Activated naive CD8-positive, alpha-beta T cell treated with anti-CD3 and anti-CD28 coated beads, Interleukin-2, amount 50 U/mL, for 24 hours (primary cell): ENCODE measurements at regions not wholly inside any gene's neighbourhood (a gene's known extent, or its start where the extent isn't known, plus 50 kb on each side); places are given as distances from the start of the nearest gene placed in this dataset.

Source experiments
- ATAC-seq: fragments of 150-1000 bp; cut with Tn5 transposase; one replicate; pipeline ENCODE4 v1.10.0; 2021
- DNase-seq: peaks from one replicate; pipeline ENCODE4 v3.0.0; 2021
- H3K27ac Mint-ChIP-seq: one replicate; pipeline ENCODE4 v1.8.0; 2021; ENCODE audit warnings: mild to moderate bottlenecking, mixed read lengths
- H3K27me3 Mint-ChIP-seq: one replicate; pipeline ENCODE4 v1.8.0; 2021; ENCODE audit warnings: mixed read lengths
- H3K36me3 Mint-ChIP-seq: one replicate; pipeline ENCODE4 v1.8.0; 2021; ENCODE audit warnings: low read depth, mixed read lengths
- H3K4me1 Mint-ChIP-seq: one replicate; pipeline ENCODE4 v1.8.0; 2021; ENCODE audit warnings: mixed read lengths
- H3K4me3 Mint-ChIP-seq: one replicate; pipeline ENCODE4 v1.8.0; 2021; ENCODE audit warnings: mild to moderate bottlenecking, moderate library complexity, mixed read lengths
- H3K9me3 Mint-ChIP-seq: one replicate; pipeline ENCODE4 v1.8.0; 2021; ENCODE audit warnings: mixed read lengths

DNA sequence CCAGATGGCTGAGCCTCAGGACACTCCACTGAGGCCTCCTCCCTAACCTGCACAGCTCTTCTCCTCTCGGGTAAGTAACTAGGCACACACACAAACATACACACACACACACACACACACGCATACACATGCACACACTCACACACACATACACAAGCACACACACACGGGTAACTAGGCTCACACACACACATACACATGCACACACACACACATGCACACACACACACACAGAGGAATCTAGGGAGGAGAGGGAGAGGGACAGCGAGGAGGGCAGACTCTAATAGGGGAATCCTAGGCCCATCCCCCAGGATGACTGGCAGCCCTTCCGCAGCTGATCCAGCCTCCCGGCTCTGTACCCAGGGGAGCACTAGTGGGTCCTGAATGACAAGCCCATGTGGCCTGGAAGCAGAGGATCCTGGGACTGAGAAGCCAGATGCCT is 177.4 kb upstream of the LINGO1 start:
- H3K9me3 Mint-ChIP-seq = no peaks in the 10 kb centered on the region
- H3K27me3 Mint-ChIP-seq = no peaks in the 10 kb centered on the region
- ATAC-seq (no peak), DNase-seq (no peak)
- H3K27ac Mint-ChIP-seq = no peak overlapping the region
- H3K36me3 Mint-ChIP-seq = no peaks in the 10 kb centered on the region
- no peaks in the 10 kb centered on the region for H3K4me1 Mint-ChIP-seq
- H3K4me3 Mint-ChIP-seq = no peak overlapping the region

DNA sequence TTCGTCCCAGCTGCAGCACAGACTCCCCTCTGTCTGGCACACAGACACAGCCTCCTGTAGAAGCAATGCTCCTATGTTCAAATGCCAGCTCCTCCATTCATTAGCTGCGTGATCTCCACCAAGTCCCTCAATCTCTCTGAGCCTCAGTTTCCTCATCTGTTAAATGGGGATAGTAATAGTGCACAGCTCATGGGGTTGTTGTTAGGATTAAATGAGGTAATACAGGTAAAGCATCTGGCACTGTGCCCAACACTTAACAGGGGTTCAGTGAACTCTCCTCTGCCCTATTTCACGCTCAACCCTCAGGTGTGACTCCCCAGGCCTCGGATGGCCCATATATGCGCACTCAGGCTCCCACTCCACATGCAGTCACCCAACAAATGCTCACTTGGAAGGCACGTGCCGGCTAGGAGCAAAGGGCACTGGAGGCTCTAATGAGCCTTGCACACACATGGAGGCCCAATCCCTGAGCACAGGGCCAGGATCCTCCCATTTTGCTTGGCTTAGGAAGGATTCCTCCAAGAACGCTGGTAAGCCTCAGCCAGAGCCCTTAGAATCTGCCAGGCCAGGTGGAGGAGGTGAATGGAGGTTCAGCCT is 176.0 kb upstream of the LINGO1 start:
- Mint-ChIP-seq H3K4me3 (no peak overlapping the region), H3K4me1 (no peaks in the 10 kb centered on the region), H3K9me3 (no peaks in the 10 kb centered on the region), H3K36me3 (no peaks in the 10 kb centered on the region), H3K27ac (no peak overlapping the region), H3K27me3 (no peaks in the 10 kb centered on the region)
- no peak for DNase-seq
- ATAC-seq = no peak

DNA sequence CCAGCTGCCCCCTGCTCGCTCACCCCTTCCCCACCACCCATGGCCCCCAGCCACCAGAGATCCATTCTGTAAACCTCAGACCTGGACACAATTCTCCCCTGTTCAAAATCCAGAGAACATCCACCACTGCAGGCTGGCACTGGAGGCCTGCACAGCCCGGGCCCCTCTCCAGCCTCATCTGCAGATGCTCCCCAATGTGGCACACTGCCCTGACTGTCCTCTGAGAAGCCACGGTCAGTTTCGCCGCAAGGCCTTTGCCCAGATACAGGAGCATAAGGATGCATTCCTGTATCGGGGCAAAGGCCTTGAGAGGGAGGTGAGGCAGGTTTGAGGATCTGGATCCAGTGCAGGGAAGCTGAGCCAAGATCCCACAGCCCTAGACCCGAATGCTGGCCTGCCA is 175.4 kb upstream of the LINGO1 start:
- no peak overlapping the region for H3K4me3 Mint-ChIP-seq
- H3K36me3 Mint-ChIP-seq = no peaks in the 10 kb centered on the region
- DNase-seq (no peak), ATAC-seq (no peak)
- H3K27me3 Mint-ChIP-seq = no peaks in the 10 kb centered on the region
- no peaks in the 10 kb centered on the region for H3K9me3 Mint-ChIP-seq
- no peaks in the 10 kb centered on the region for H3K4me1 Mint-ChIP-seq
- no peak overlapping the region for H3K27ac Mint-ChIP-seq

DNA sequence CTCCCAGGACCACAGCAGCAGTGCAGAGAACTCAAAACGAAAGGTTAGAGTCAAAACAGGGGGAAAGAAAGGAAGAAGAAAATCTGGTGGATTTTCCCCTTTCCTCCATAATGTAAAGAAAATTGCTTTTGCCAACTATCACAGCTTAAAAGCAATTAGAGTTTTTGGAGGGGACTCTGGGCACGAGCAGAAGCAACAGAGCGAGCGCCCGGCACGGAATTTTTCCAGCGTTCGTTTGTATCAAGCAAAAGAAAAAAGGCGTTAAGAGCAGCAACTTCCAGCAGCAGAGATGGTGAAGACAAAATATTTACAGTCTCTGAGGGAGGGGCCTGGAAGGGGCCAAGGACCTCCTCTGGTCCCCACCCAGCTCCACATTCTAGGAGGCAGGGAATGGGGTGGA is 174.9 kb upstream of the LINGO1 start:
- H3K4me1 Mint-ChIP-seq = no peaks in the 10 kb centered on the region
- H3K36me3 Mint-ChIP-seq = no peaks in the 10 kb centered on the region
- no peaks in the 10 kb centered on the region for H3K9me3 Mint-ChIP-seq
- DNase-seq (no peak), ATAC-seq (no peak)
- H3K4me3 Mint-ChIP-seq = no peak overlapping the region
- no peaks in the 10 kb centered on the region for H3K27me3 Mint-ChIP-seq
- H3K27ac Mint-ChIP-seq = no peak overlapping the region

DNA sequence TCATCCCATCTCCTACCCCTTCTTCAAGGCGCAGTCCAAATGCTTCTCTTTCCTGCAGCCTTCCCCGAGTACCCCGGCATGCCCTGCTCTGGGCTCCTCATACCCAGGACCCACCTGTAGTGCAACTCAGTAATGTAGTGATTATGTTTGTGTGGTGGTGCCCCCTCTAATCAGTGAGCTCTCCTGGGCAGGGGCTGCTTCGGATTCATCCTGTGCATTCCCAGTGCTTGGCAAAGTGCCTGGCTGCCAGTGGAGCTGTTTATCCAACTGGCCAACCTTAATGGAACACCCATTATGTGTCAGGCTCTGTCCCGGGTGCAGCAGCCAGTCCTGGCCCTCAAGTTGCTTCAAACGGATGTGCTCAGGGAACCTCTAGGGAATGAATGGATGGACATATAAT is 174.4 kb upstream of the LINGO1 start:
- no peaks in the 10 kb centered on the region for H3K4me1 Mint-ChIP-seq
- no peak overlapping the region for H3K4me3 Mint-ChIP-seq
- DNase-seq (no peak), ATAC-seq (no peak)
- no peaks in the 10 kb centered on the region for H3K36me3 Mint-ChIP-seq
- H3K9me3 Mint-ChIP-seq = no peaks in the 10 kb centered on the region
- H3K27ac Mint-ChIP-seq = no peak overlapping the region
- no peaks in the 10 kb centered on the region for H3K27me3 Mint-ChIP-seq

DNA sequence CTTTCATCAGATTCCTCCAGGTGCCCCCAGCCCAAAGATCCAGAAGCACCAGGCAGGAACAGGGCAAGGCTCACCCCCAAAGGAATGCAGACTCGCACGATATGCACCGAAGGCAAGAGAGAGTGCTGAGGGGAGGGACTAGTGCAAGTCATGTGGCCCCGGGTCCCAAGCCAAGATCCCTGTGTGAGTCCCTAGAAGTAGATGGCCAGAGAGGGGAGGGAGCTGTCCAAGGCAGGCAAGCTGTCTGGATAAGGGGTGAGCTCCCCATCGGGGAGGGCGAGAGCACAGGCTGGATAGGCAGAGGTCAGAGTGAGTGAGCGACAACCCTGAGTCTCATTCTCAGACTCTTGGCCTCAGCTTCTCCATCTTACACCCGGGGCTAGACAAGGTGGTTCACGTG is 171.5 kb upstream of the LINGO1 start:
- Mint-ChIP-seq H3K4me1 (no peaks in the 10 kb centered on the region), H3K9me3 (no peaks in the 10 kb centered on the region), H3K27me3 (no peaks in the 10 kb centered on the region), H3K27ac (no peak overlapping the region), H3K36me3 (no peaks in the 10 kb centered on the region), H3K4me3 (no peak overlapping the region)
- DNase-seq = no peak
- ATAC-seq = no peak

- no peaks in the 10 kb centered on the region for H3K27me3 Mint-ChIP-seq
- ATAC-seq = no peak
- H3K4me1 Mint-ChIP-seq = no peaks in the 10 kb centered on the region
- no peak overlapping the region for H3K4me3 Mint-ChIP-seq
- no peaks in the 10 kb centered on the region for H3K36me3 Mint-ChIP-seq
- no peak overlapping the region for H3K27ac Mint-ChIP-seq
- no peaks in the 10 kb centered on the region for H3K9me3 Mint-ChIP-seq
- DNase-seq = no peak
These were observed 170.8 kb upstream of the LINGO1 start for GRCh38 chr15:77803487-77803886.

GRCh38 chr15:77800305-77800704 is 167.6 kb upstream of the LINGO1 start:
- no peak for DNase-seq
- H3K36me3 Mint-ChIP-seq = no peaks in the 10 kb centered on the region
- H3K4me1 Mint-ChIP-seq = peaks cover 3% of the 10 kb centered on the region
- H3K9me3 Mint-ChIP-seq = no peaks in the 10 kb centered on the region
- ATAC-seq = no peak
- H3K4me3 Mint-ChIP-seq = no peak overlapping the region
- H3K27me3 Mint-ChIP-seq = no peaks in the 10 kb centered on the region
- H3K27ac Mint-ChIP-seq = no peak overlapping the region

DNA sequence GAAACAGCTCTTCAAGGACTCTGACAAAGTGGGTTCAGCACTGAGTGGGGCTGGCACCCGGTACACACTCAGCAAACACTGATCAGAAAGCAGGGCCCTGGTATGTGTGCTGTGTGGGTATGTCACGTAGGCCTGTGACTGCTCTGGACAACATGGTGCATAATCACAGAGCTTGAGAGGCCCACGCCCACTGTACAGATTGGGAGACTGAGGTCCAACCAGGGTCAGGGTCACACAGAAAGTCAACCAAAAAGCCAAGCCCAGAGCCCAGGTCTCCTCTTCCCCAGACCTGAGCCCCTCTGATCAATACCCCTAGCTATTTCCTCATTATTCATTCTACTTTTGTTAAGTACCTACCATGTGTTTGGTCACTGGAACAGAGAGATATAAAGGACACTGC is 166.1 kb upstream of the LINGO1 start:
- no peaks in the 10 kb centered on the region for H3K36me3 Mint-ChIP-seq
- no peak overlapping the region for H3K4me3 Mint-ChIP-seq
- H3K27me3 Mint-ChIP-seq = no peaks in the 10 kb centered on the region
- peaks cover 3% of the 10 kb centered on the region for H3K4me1 Mint-ChIP-seq
- ATAC-seq = no peak
- no peak overlapping the region for H3K27ac Mint-ChIP-seq
- no peaks in the 10 kb centered on the region for H3K9me3 Mint-ChIP-seq
- DNase-seq = no peak

DNA sequence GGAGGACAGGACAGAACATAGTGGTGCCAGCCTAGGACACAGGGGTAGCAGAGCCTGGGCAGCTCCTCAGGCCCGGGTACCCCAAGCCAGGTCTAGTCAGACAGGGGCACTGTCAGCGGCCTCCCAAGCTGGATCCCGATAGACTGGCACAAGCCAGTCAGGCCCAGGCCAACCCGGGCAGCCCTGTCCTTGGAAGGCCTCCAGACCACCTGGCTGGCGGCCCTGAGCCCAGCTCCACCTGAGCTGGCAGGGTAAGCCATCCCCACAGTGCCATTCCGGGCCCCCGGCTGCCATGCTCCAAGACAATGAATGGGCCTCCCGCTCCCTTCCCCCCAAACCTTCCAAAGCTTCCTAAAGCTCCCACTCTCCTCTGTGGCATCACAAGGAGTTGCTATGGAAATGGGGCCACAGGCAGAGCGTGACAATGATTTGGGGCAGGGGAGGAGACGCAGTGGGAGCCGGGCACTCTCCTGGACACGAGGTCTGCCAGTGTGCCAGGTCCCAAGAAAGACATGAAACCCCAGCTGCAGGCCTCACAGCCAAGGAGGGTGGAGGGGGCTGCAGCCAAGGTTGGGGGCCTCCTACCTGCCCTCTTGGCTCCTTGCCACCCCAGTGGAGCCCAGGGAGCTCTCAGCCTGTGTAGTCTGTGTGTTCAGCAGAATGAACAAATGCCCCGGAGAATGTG is 165.6 kb upstream of the LINGO1 start:
- Mint-ChIP-seq H3K27ac (no peak overlapping the region), H3K9me3 (no peaks in the 10 kb centered on the region), H3K27me3 (no peaks in the 10 kb centered on the region), H3K4me1 (peaks cover 3% of the 10 kb centered on the region), H3K4me3 (no peak overlapping the region), H3K36me3 (no peaks in the 10 kb centered on the region)
- ATAC-seq = no peak
- no peak for DNase-seq

GRCh38 chr15:77797270-77797669 is 164.6 kb upstream of the LINGO1 start:
- peaks cover 3% of the 10 kb centered on the region for H3K4me1 Mint-ChIP-seq
- DNase-seq (no peak), ATAC-seq (no peak)
- H3K27ac Mint-ChIP-seq = no peak overlapping the region
- no peaks in the 10 kb centered on the region for H3K36me3 Mint-ChIP-seq
- no peak overlapping the region for H3K4me3 Mint-ChIP-seq
- H3K9me3 Mint-ChIP-seq = no peaks in the 10 kb centered on the region
- no peaks in the 10 kb centered on the region for H3K27me3 Mint-ChIP-seq

DNA sequence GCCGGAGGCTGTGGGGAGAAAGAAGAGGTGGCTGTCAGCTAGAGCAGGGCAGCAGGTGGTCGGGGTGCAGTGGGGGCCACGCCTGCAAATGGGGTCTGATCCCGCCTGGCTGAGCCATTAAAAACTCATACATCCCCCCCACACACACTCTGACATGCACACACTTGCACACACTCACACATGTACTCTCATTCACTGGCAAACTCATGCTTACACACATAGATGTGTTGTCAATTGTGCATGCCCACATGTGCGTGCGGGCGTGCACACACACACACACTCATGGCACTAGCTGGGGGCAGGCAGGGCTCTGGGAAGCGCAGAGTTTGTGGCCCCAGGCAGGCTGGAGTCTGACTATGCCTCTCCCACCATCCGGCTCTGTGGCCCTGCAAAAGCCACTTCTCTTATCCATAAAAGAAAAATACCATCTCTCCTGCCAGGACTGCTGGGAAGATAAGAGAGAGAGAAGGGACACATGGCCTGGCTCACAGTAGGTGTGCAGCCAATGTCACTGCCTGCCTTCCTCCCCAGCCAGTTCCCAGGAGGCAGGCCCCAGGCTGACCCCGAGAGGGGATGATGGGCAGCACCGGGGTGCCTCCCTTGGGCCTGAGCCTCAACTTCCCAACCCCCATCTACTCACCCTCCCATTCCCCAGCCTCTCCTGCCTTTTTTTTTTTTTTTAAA is 163.5 kb upstream of the LINGO1 start:
- H3K4me3 Mint-ChIP-seq = no peak overlapping the region
- H3K36me3 Mint-ChIP-seq = no peaks in the 10 kb centered on the region
- H3K9me3 Mint-ChIP-seq = no peaks in the 10 kb centered on the region
- H3K27me3 Mint-ChIP-seq = no peaks in the 10 kb centered on the region
- DNase-seq (no peak), ATAC-seq (no peak)
- H3K27ac Mint-ChIP-seq = no peak overlapping the region
- peaks cover 3% of the 10 kb centered on the region for H3K4me1 Mint-ChIP-seq

GRCh38 chr15:77795446-77795845 is 162.7 kb upstream of the LINGO1 start:
- Mint-ChIP-seq H3K4me1 (peaks cover 3% of the 10 kb centered on the region), H3K36me3 (no peaks in the 10 kb centered on the region), H3K4me3 (no peak overlapping the region), H3K27me3 (no peaks in the 10 kb centered on the region), H3K27ac (no peak overlapping the region), H3K9me3 (no peaks in the 10 kb centered on the region)
- no peak for DNase-seq
- ATAC-seq = no peak

GRCh38 chr15:77791941-77792340 is 159.2 kb upstream of the LINGO1 start:
- no peaks in the 10 kb centered on the region for H3K27me3 Mint-ChIP-seq
- no peaks in the 10 kb centered on the region for H3K9me3 Mint-ChIP-seq

DNA sequence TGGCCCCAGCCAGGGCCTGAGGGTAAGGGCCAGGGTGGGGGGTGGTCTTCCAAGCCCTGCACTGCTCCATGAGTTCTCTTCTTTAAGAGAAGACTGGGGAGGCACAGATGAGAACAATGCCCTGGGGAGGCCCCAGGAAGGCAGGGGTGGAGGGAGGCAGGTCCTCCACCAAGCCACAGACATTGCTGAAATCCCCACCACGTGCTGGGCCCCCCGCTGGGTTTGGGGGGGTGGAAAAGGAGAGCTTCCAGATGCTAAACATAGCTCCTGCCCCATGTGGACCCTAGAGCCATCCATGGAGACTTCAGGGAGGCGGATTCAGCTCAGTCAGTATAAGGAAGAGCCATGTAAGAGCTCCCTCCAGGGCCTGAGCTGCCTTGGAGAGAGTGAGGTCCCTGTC is 157.8 kb upstream of the LINGO1 start:
- Mint-ChIP-seq H3K4me3 (no peak overlapping the region), H3K36me3 (no peaks in the 10 kb centered on the region), H3K27ac (no peak overlapping the region), H3K9me3 (no peaks in the 10 kb centered on the region), H3K27me3 (peaks cover 4% of the 10 kb centered on the region), H3K4me1 (no peaks in the 10 kb centered on the region)
- ATAC-seq (no peak), DNase-seq (no peak)

More at GRCh38 chr15:77791941-77792340, 159.2 kb upstream of the LINGO1 start:
- Mint-ChIP-seq H3K4me1 (no peaks in the 10 kb centered on the region), H3K4me3 (no peak overlapping the region), H3K36me3 (no peaks in the 10 kb centered on the region), H3K27ac (no peak overlapping the region)
- DNase-seq = no peak
- no peak for ATAC-seq
